ENCODE measurements at regions not wholly inside any gene's neighbourhood (a gene's known extent, or its start where the extent isn't known, plus 50 kb on each side); places are given as distances from the start of the nearest gene placed in this dataset.

- H3K36me3 Mint-ChIP-seq (ENCODE audit: low read depth, unreplicated experiment), result no peaks in the 10 kb centered on the region
- no peaks in the 10 kb centered on the region for H3K36me3 ChIP-seq (ENCODE audit: insufficient read depth, low read length)
- peaks cover 17% of the 10 kb centered on the region for H3K4me1 ChIP-seq (ENCODE audit: insufficient read depth, low read length)
- H3K27ac ChIP-seq (ENCODE audit: low read depth, low read length), result no peak overlapping the region
- no peak overlapping the region for H3K9ac ChIP-seq (ENCODE audit: low read length)
- no peak overlapping the region for H3K4me3 Mint-ChIP-seq (ENCODE audit: unreplicated experiment)
- H3K27me3 Mint-ChIP-seq (ENCODE audit: low read depth, unreplicated experiment), result no peaks in the 10 kb centered on the region
- DNase-seq (ENCODE audit: low read depth) (no peak), FAIRE-seq (no peak)
- H3K9me3 ChIP-seq (ENCODE audit: insufficient read depth, low read depth, low read length), result no peaks in the 10 kb centered on the region
- H3K9me3 Mint-ChIP-seq (ENCODE audit: unreplicated experiment), result no peaks in the 10 kb centered on the region
- H2AFZ ChIP-seq (ENCODE audit: low read depth, low read length), result no peak overlapping the region
- no peaks in the 10 kb centered on the region for H4K20me1 ChIP-seq (ENCODE audit: insufficient read depth, low read length)
- H3K79me2 ChIP-seq (ENCODE audit: insufficient read depth, low read length), result no peaks in the 10 kb centered on the region
- H3K4me1 Mint-ChIP-seq (ENCODE audit: low read depth, unreplicated experiment), result peaks cover 21% of the 10 kb centered on the region
- H3K27ac Mint-ChIP-seq (ENCODE audit: unreplicated experiment), result no peak overlapping the region
- H3K4me2 ChIP-seq (ENCODE audit: low read length), result no peak overlapping the region
- TF ChIP-seq, protein P1, sequence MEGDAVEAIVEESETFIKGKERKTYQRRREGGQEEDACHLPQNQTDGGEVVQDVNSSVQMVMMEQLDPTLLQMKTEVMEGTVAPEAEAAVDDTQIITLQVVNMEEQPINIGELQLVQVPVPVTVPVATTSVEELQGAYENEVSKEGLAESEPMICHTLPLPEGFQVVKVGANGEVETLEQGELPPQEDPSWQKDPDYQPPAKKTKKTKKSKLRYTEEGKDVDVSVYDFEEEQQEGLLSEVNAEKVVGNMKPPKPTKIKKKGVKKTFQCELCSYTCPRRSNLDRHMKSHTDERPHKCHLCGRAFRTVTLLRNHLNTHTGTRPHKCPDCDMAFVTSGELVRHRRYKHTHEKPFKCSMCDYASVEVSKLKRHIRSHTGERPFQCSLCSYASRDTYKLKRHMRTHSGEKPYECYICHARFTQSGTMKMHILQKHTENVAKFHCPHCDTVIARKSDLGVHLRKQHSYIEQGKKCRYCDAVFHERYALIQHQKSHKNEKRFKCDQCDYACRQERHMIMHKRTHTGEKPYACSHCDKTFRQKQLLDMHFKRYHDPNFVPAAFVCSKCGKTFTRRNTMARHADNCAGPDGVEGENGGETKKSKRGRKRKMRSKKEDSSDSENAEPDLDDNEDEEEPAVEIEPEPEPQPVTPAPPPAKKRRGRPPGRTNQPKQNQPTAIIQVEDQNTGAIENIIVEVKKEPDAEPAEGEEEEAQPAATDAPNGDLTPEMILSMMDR (IDR thresholded peaks at IDR 0.05; ENCODE audit: insufficient read depth, low read depth, low read length), result no peak
- TF ChIP-seq EZH2 (IDR thresholded peaks at IDR 0.05; ENCODE audit: insufficient read depth, low read length), result no peak
- H3K27me3 ChIP-seq (ENCODE audit: insufficient read depth, low read length), result no peaks in the 10 kb centered on the region
- no peak overlapping the region for H3K4me3 ChIP-seq (ENCODE audit: insufficient read depth, low read depth, low read length)
Measured at GRCh38 chr1:235925016-235925415, 58.3 kb upstream of the LYST start.

DNA sequence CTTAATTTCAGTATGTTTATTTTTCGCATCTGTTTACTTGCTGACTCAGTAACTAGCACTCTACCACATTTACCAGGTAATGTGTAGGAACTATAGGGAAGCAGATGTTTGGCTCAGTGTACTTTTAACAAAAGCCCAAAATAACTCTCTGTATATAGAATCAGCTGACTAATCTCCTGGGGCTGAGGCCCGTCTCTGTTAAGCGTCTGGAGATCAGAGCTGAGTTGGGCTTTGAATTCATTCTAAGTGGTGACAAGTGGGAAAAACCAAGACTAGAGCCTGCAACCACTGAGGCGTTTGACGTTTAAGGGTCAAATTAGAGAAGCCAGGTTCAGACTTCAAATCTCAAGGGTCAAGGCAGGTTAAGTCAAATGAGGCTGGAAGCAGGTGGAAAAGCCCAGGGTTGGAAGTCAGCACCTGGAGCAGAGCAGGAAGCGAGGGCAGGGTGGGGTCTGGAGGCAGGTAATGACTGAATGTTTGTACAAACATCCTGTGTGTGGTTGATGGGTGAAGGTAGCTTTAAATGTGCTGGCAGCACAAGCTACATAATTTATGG, 56.8 kb upstream of the LYST start:
- no peaks in the 10 kb centered on the region for H3K36me3 ChIP-seq (ENCODE audit: insufficient read depth, low read length)
- TF ChIP-seq, protein P1 (IDR thresholded peaks at IDR 0.05; ENCODE audit: insufficient read depth, low read depth, low read length), result no peak
- no peak for TF ChIP-seq EZH2 (IDR thresholded peaks at IDR 0.05; ENCODE audit: insufficient read depth, low read length)
- no peak for FAIRE-seq
- no peak overlapping the region for H3K9ac ChIP-seq (ENCODE audit: low read length)
- H3K27ac ChIP-seq (ENCODE audit: low read depth, low read length), result no peak overlapping the region
- Mint-ChIP-seq H3K9me3 (ENCODE audit: unreplicated experiment) (no peaks in the 10 kb centered on the region), H3K36me3 (ENCODE audit: low read depth, unreplicated experiment) (no peaks in the 10 kb centered on the region), H3K27me3 (ENCODE audit: low read depth, unreplicated experiment) (no peaks in the 10 kb centered on the region), H3K4me1 (ENCODE audit: low read depth, unreplicated experiment) (peaks cover 28% of the 10 kb centered on the region), H3K4me3 (ENCODE audit: unreplicated experiment) (no peak overlapping the region), H3K27ac (ENCODE audit: unreplicated experiment) (no peak overlapping the region)
- no peaks in the 10 kb centered on the region for H3K9me3 ChIP-seq (ENCODE audit: insufficient read depth, low read depth, low read length)
- H3K27me3 ChIP-seq (ENCODE audit: insufficient read depth, low read length), result no peaks in the 10 kb centered on the region
- H3K4me1 ChIP-seq (ENCODE audit: insufficient read depth, low read length), result peaks cover 31% of the 10 kb centered on the region
- no peaks in the 10 kb centered on the region for H3K79me2 ChIP-seq (ENCODE audit: insufficient read depth, low read length)
- H4K20me1 ChIP-seq (ENCODE audit: insufficient read depth, low read length), result no peaks in the 10 kb centered on the region
- DNase-seq (ENCODE audit: low read depth), result peak; percentile 34
- H2AFZ ChIP-seq (ENCODE audit: low read depth, low read length), result no peak overlapping the region
- H3K4me3 ChIP-seq (ENCODE audit: insufficient read depth, low read depth, low read length), result no peak overlapping the region
- no peak overlapping the region for H3K4me2 ChIP-seq (ENCODE audit: low read length)

- no peaks in the 10 kb centered on the region for H3K36me3 Mint-ChIP-seq (ENCODE audit: low read depth, unreplicated experiment)
- H3K79me2 ChIP-seq (ENCODE audit: insufficient read depth, low read length), result no peaks in the 10 kb centered on the region
- H3K4me3 ChIP-seq (ENCODE audit: insufficient read depth, low read depth, low read length), result no peak overlapping the region
- H3K36me3 ChIP-seq (ENCODE audit: insufficient read depth, low read length), result no peaks in the 10 kb centered on the region
- peak overlapping the region; percentile 90 for H3K27ac ChIP-seq (ENCODE audit: low read depth, low read length)
- H3K27me3 ChIP-seq (ENCODE audit: insufficient read depth, low read length), result no peaks in the 10 kb centered on the region
- TF ChIP-seq, protein P1 (IDR thresholded peaks at IDR 0.05; ENCODE audit: insufficient read depth, low read depth, low read length), result no peak
- TF ChIP-seq EZH2 (IDR thresholded peaks at IDR 0.05; ENCODE audit: insufficient read depth, low read length), result no peak
- H4K20me1 ChIP-seq (ENCODE audit: insufficient read depth, low read length), result no peaks in the 10 kb centered on the region
- DNase-seq (ENCODE audit: low read depth) (peak; percentile 54), FAIRE-seq (no peak)
- peak overlapping the region; percentile 92 for H3K27ac Mint-ChIP-seq (ENCODE audit: unreplicated experiment)
- H3K9ac ChIP-seq (ENCODE audit: low read length), result peak overlapping the region; percentile 35
- H2AFZ ChIP-seq (ENCODE audit: low read depth, low read length), result peak overlapping the region; percentile 13
- H3K4me1 Mint-ChIP-seq (ENCODE audit: low read depth, unreplicated experiment), result peaks cover 38% of the 10 kb centered on the region
- no peak overlapping the region for H3K4me3 Mint-ChIP-seq (ENCODE audit: unreplicated experiment)
- no peaks in the 10 kb centered on the region for H3K27me3 Mint-ChIP-seq (ENCODE audit: low read depth, unreplicated experiment)
- H3K4me1 ChIP-seq (ENCODE audit: insufficient read depth, low read length), result peaks cover 50% of the 10 kb centered on the region
- H3K9me3 ChIP-seq (ENCODE audit: insufficient read depth, low read depth, low read length), result no peaks in the 10 kb centered on the region
- H3K4me2 ChIP-seq (ENCODE audit: low read length), result peak overlapping the region; percentile 56
- no peaks in the 10 kb centered on the region for H3K9me3 Mint-ChIP-seq (ENCODE audit: unreplicated experiment)
Measured at GRCh38 chr1:235920596-235921375, 54.1 kb upstream of the LYST start.

Data from astrocyte (in vitro differentiated cells and primary cell).